IPS-18a (cell line): ENCODE measurements at regions not wholly inside any gene's neighbourhood (a gene's known extent, or its start where the extent isn't known, plus 50 kb on each side); places are given as distances from the start of the nearest gene placed in this dataset.

ENCODE experiments used
- H3K27ac ChIP-seq: one replicate; pipeline ENCODE4 v1.5.1; 2013; ENCODE audit warnings: low read length
- H3K27me3 ChIP-seq: one replicate; pipeline ENCODE4 v1.6.1; 2013; ENCODE audit warnings: mild to moderate bottlenecking, low read length; ENCODE audit not compliant: control insufficient read depth, insufficient read depth
- H3K36me3 ChIP-seq: one replicate; pipeline ENCODE4 v1.6.1; 2013; ENCODE audit warnings: low read depth, low read length; ENCODE audit not compliant: control insufficient read depth
- H3K4me1 ChIP-seq: one replicate; pipeline ENCODE4 v1.6.1; 2013; ENCODE audit warnings: low read depth, low read length; ENCODE audit not compliant: control insufficient read depth
- H3K4me3 ChIP-seq: one replicate; pipeline ENCODE4 v1.5.1; 2013; ENCODE audit warnings: low read length
- H3K9ac ChIP-seq: one replicate; pipeline ENCODE4 v1.6.1; 2013; ENCODE audit warnings: mild to moderate bottlenecking, low read length, moderate library complexity
- H3K9me3 ChIP-seq: one replicate; pipeline ENCODE4 v1.6.1; 2013; ENCODE audit warnings: low read depth, low read length; ENCODE audit not compliant: control insufficient read depth

DNA sequence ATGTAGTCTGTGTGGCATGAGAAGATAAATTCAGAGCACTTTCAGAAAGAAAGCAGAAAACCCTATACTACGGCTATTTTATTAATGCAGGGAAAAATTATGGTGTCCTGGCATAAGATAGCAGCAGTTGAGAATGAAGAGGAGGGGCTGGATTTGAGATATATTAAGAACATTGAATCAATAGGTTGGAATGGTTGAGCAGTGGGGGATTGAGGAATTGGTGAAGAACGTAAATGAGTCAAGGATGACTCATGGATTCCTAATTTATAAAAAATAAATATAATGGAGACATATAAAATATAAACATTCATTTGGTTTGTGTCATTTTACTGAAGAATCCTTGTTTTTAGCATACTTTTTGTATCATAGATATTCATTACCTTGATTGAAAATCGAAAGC, 234.3 kb upstream of the ADAMTS5 start:
- no peak overlapping the region for H3K9ac ChIP-seq
- H3K27me3 ChIP-seq, result no peaks in the 10 kb centered on the region
- H3K4me3 ChIP-seq, result no peak overlapping the region
- no peaks in the 10 kb centered on the region for H3K9me3 ChIP-seq
- H3K27ac ChIP-seq, result no peak overlapping the region
- peaks cover 3% of the 10 kb centered on the region for H3K4me1 ChIP-seq
- no peaks in the 10 kb centered on the region for H3K36me3 ChIP-seq

DNA sequence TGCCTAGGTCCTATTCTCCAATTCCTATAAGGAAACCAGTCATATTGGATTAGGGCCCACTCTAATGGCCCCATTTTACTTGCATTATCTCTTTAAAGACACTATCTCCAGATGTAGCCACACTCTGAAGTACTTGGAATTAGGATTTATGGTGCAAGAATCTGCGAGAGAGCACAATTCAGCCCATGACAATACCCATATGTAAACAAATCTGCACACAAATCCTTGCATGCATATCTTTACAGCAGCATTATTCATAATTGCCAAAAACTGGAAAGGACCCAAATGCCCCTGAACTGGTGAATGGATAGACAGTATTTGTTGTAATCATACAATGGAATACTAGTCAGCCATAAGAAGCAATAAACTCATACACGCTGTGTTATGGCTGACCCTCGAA, 229.8 kb upstream of the ADAMTS5 start:
- H3K27me3 ChIP-seq, result no peaks in the 10 kb centered on the region
- H3K27ac ChIP-seq, result no peak overlapping the region
- H3K36me3 ChIP-seq, result no peaks in the 10 kb centered on the region
- H3K9ac ChIP-seq, result no peak overlapping the region
- no peaks in the 10 kb centered on the region for H3K9me3 ChIP-seq
- H3K4me1 ChIP-seq, result no peaks in the 10 kb centered on the region
- H3K4me3 ChIP-seq, result no peak overlapping the region

DNA sequence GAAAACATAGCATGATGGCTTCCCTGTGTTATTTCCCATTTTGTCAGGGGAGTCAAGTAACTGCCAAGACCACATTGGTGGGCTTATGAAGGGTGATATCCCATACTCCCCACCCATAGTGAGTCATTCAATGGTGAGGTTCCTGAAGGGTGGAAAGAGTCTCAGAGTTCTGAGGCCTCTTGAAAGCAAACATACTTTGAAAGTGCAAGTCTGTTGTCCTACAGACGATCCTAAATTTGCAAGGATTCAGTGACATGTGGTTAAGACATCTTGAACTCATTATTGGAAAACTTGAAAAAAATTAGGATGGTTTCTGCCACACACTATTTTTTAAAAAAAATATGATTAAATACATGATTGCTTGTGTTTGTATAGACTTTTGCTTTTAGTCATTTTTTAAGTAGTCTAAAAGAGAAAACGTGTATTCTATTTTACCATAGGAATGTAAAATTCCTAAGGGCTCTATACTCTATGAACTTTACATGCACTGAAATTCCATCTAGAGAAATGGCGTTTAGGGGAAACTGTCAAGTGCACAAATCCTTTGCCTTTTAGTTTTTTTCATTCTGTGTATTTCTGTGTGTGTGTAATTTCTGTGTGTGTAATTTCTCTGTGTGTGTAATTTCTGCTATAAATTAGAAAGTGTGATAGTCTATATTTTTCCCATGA, 225.5 kb upstream of the ADAMTS5 start:
- no peaks in the 10 kb centered on the region for H3K27me3 ChIP-seq
- no peak overlapping the region for H3K27ac ChIP-seq
- H3K36me3 ChIP-seq, result no peaks in the 10 kb centered on the region
- no peaks in the 10 kb centered on the region for H3K9me3 ChIP-seq
- H3K4me1 ChIP-seq, result no peaks in the 10 kb centered on the region
- H3K9ac ChIP-seq, result no peak overlapping the region
- H3K4me3 ChIP-seq, result no peak overlapping the region

DNA sequence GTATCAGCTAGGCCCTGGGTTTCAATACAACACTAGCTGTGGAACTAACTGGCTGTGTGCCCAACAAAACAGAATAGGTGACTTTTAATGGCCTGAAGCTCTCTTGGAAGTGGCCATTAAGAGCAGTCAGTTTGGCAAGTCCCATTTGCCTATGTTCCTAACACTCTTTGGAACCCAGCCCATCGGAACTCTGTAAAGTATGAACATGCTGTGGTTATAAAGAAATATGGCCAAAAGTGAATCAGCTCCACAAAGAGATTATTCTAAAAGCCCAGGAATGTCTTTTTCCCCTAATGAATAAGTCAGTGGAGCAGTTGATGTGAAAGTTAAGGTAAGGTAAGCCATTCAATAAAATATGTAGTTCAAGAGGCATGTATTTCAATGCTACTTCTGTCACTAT, 223.7 kb upstream of the ADAMTS5 start:
- Histone ChIP-seq H3K27me3 (no peaks in the 10 kb centered on the region), H3K27ac (no peak overlapping the region)

DNA sequence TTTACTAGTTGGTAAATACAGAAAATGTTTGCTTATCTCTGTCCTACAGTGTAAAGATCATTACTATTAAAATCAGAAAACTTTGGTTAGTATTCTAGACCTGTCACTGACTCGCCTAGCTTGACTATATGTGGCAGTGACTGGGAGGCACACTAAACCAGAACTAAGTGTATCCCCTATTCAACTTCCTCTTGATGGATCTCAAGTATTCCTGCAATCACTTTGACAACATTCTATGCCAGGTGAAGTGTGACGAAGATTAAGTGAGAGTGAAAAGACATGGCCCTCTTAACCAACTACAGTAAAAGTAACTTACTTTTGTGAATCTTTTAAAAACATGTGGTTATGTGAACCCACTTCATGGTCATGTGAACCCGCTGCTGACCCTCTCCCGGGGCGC, 223.0 kb upstream of the ADAMTS5 start:
- no peaks in the 10 kb centered on the region for H3K4me1 ChIP-seq
- H3K4me3 ChIP-seq, result no peak overlapping the region

More for the DNA sequence above, 223.7 kb upstream of the ADAMTS5 start:
- Histone ChIP-seq H3K9ac (no peak overlapping the region), H3K4me3 (no peak overlapping the region), H3K9me3 (no peaks in the 10 kb centered on the region), H3K36me3 (no peaks in the 10 kb centered on the region), H3K4me1 (no peaks in the 10 kb centered on the region)

DNA sequence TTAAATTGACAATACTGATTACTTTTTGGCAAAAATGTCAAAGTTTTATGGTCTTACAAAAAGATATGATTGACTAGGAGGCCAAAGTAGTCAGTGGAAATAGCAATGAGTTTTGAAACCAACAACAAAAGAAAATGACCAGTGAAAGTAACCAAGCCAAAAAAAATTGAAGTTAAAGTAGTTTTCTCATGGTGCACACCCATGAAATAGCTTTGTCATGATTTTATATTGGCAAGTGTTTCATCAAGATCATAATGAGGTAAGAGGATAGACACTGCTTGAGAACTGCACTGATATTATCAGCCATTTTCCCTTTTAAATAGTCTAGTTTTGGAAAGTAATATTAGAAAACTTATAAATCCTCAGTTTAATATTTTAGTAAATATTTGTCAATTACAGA, 206.2 kb upstream of the ADAMTS5 start:
- Histone ChIP-seq H3K9ac (no peak overlapping the region), H3K9me3 (no peaks in the 10 kb centered on the region), H3K36me3 (no peaks in the 10 kb centered on the region), H3K27ac (no peak overlapping the region), H3K4me3 (no peak overlapping the region), H3K27me3 (no peaks in the 10 kb centered on the region), H3K4me1 (no peaks in the 10 kb centered on the region)

More for the DNA sequence above, 223.0 kb upstream of the ADAMTS5 start:
- Histone ChIP-seq H3K27ac (no peak overlapping the region), H3K27me3 (no peaks in the 10 kb centered on the region), H3K36me3 (no peaks in the 10 kb centered on the region), H3K9ac (no peak overlapping the region), H3K9me3 (no peaks in the 10 kb centered on the region)

DNA sequence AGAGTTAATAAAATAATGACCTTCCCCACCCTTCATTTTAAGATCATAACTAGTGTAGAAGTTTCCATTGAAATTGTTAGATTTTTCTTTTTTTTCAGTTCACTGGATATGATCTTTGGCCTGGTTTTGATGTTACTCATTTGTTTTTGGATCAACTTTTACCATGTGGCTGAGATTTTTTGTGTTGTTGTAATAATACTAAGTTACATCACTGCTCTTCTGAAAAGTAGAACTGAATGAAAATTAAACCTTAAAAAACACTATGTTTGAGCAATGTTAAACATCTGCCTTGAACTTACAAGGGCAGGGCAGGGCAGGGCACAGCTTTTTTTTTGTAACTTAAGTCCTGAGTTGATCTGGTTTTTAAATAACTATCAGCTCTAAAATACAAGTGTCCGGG, 204.8 kb upstream of the ADAMTS5 start:
- Histone ChIP-seq H3K9me3 (no peaks in the 10 kb centered on the region), H3K27me3 (no peaks in the 10 kb centered on the region), H3K4me3 (no peak overlapping the region), H3K9ac (no peak overlapping the region), H3K27ac (no peak overlapping the region), H3K4me1 (no peaks in the 10 kb centered on the region), H3K36me3 (no peaks in the 10 kb centered on the region)

DNA sequence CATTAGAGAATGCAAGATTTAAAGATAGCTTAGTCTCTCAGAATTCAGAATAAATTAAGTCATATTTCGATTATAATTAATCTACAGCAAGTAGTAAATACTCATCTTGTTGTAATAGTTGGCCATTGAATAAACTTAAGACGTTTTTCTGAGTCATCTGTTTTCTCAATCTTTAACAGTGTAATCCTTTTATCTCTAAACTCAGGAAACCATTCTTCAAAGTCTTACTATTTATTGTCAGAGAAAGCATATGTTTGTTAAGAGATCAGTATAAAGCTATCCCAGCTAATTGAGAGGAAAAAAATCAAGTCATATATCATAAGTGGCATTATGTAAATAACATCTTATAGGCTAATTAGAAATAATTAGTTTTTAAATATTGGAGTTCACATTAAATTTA, 201.2 kb upstream of the ADAMTS5 start:
- Histone ChIP-seq H3K27me3 (no peaks in the 10 kb centered on the region), H3K36me3 (no peaks in the 10 kb centered on the region), H3K9ac (no peak overlapping the region), H3K4me1 (no peaks in the 10 kb centered on the region), H3K4me3 (no peak overlapping the region), H3K9me3 (no peaks in the 10 kb centered on the region), H3K27ac (no peak overlapping the region)

DNA sequence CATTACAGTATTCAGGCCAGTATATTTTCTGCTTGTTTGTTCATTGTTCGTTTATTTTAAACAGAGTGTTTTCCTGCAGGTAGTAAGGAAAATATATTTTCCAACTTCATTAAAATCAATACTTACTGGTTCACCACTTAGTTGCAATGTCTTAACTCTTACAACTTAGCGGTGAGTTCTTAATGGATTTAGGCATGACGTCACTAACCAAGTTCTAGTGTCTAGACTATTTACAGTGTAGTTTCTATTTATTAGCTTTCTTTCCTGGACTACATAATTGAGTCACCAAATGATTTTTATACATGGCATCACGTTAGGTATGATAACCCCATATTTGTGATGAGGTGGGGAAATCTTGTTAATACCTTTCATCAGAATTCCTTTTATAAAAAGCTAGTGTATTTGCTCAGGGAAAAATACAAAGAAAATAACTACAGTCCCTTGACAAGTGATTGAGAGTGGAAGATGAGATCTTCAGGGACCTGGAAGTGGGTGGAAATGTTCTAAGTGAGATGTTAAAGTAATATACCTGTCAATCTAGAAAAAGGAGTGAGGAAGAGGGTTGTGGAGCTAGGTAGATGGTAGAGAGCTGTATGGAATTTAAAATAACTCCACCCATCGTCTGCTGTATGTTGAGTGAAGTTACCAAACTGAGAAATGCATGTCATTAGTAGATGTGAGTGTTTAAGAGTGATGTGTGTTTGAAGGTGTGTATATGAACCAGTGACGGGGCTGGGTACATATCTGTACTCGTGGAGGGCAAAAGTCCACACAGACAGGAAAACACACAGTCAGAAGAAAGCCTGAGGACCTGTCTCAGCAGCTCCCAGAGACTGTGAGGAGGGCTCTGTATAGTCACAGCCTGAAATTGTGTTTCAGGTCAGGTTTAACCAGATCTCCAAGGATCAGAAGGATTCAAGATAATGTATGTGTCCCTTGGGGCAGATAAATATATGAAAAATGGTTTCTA, 197.6 kb upstream of the ADAMTS5 start:
- Histone ChIP-seq H3K9ac (no peak overlapping the region), H3K27ac (no peak overlapping the region), H3K36me3 (no peaks in the 10 kb centered on the region), H3K4me1 (no peaks in the 10 kb centered on the region), H3K4me3 (no peak overlapping the region), H3K9me3 (no peaks in the 10 kb centered on the region), H3K27me3 (no peaks in the 10 kb centered on the region)

DNA sequence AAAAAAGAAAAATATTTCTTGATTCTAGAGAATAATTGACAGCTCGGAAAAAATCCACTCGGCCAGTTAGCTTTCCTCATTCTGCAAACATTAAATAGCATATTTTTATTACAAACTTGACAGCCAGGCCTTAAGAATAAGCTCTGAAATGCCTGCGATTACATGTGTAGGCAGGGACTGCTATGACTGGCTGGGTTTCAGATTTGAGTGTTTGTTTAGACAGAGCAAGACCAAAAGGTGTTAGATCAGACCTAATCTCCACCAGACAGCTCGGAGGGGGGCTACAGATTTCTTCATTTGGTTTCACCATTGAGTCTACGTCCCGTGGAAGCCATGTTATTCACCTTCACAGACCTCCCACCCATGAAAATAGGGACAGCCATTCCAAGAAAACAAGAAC, 192.1 kb upstream of the ADAMTS5 start:
- no peaks in the 10 kb centered on the region for H3K36me3 ChIP-seq
- no peak overlapping the region for H3K4me3 ChIP-seq
- no peaks in the 10 kb centered on the region for H3K4me1 ChIP-seq
- H3K27me3 ChIP-seq, result no peaks in the 10 kb centered on the region
- no peaks in the 10 kb centered on the region for H3K9me3 ChIP-seq
- no peak overlapping the region for H3K9ac ChIP-seq
- no peak overlapping the region for H3K27ac ChIP-seq

DNA sequence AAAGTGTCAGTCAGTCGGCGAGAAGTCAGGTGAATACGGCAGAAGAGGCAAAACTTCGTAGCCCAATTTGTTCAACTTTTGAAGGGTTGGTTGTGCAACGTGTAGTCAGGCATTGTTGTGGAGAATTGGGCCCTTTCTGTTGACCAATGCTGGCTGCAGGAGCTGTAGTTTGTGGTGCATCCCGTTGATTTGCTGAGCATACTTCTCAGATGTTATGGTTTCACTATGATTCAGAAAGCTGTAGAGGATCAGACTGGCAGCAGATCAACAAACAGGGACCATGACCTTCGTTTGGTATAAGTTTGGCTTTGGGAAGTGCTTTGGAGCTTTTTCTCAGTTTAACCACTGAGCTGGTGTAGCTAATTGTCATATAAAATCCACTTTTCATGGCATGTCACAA, 190.2 kb upstream of the ADAMTS5 start:
- no peaks in the 10 kb centered on the region for H3K4me1 ChIP-seq

DNA sequence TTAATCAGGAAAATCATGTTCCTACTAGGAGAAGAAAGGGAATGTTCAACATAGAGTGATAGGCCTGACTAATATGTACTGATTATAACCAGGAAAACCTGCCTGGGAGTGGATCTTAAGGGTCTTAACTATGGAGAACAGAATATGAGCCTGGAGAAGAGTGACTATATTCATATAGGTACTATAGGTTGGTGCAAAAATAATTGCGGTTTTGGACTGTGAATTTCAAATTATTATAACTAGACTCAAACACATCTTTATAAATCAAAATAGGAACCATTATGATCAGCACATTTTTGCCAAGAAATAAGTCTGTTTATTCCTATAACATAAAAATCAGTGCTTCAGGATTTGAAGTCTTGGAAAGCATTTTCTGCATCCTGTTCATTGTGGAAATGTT, 189.8 kb upstream of the ADAMTS5 start:
- no peaks in the 10 kb centered on the region for H3K36me3 ChIP-seq

More for the DNA sequence above, 190.2 kb upstream of the ADAMTS5 start:
- Histone ChIP-seq H3K36me3 (no peaks in the 10 kb centered on the region), H3K9ac (no peak overlapping the region), H3K27me3 (no peaks in the 10 kb centered on the region), H3K9me3 (no peaks in the 10 kb centered on the region), H3K27ac (no peak overlapping the region), H3K4me3 (no peak overlapping the region)

More for the DNA sequence above, 189.8 kb upstream of the ADAMTS5 start:
- Histone ChIP-seq H3K27ac (no peak overlapping the region), H3K27me3 (no peaks in the 10 kb centered on the region), H3K9ac (no peak overlapping the region), H3K4me1 (no peaks in the 10 kb centered on the region), H3K4me3 (no peak overlapping the region), H3K9me3 (no peaks in the 10 kb centered on the region)
